Heart left ventricle (tissue), 16 donors: ENCODE measurements at regions not wholly inside any gene's neighbourhood (a gene's known extent, or its start where the extent isn't known, plus 50 kb on each side); places are given as distances from the start of the nearest gene placed in this dataset.

Experiments used
- ATAC-seq, 4 donors: fragments of 200-7000 bp; cut with Tn5 transposase; one replicate each; pipeline ENCODE4 v1.9.1; 2020 to 2022; ENCODE audit warnings: moderate library complexity in 4 of 4, mild to moderate bottlenecking in 3 of 4, moderate number of reproducible peaks in 1 of 4
- DNase-seq, 5 donors: peaks; one replicate each; pipeline ENCODE4 v3.0.0-alpha.2; 2020
- H3K27ac ChIP-seq, 12 donors: fragments of 200-600 bp; sonication (generic) in 4 of 12; one replicate each; pipeline versions ENCODE4 v1.5.0 to v1.8.0; 2016 to 2022; ENCODE audit warnings: mild to moderate bottlenecking in 2 of 12
- H3K27me3 ChIP-seq, 9 donors: fragments of 200-600 bp; sonication (generic) in 2 of 9; one replicate each; pipeline versions ENCODE4 v1.5.1 to v1.8.0; 2016 to 2022; ENCODE audit warnings: mild to moderate bottlenecking in 3 of 9
- H3K36me3 ChIP-seq, 9 donors: fragments of 200-600 bp; sonication (generic) in 2 of 9; one replicate each; pipeline versions ENCODE4 v1.5.0 to v1.8.0; 2018 to 2022; ENCODE audit warnings: mild to moderate bottlenecking in 2 of 9
- H3K4me1 ChIP-seq, 12 donors: fragments of 200-600 bp; sonication (generic) in 4 of 12; one replicate each; pipeline versions ENCODE4 v1.5.0 to v1.8.0; 2016 to 2022; ENCODE audit warnings: mild to moderate bottlenecking in 3 of 12
- H3K4me3 ChIP-seq, 12 donors: fragments of 200-600 bp; sonication (generic) in 4 of 12; one replicate each; pipeline versions ENCODE4 v1.5.0 to v1.8.0; 2017 to 2022; ENCODE audit warnings: mild to moderate bottlenecking in 9 of 12, moderate library complexity in 4 of 12
- H3K9me3 ChIP-seq, 12 donors: fragments of 200-600 bp; sonication (generic) in 4 of 12; one replicate each; pipeline versions ENCODE4 v1.5.0 to v1.8.0; 2016 to 2022; ENCODE audit warnings: mild to moderate bottlenecking in 1 of 12
- POLR2A ChIP-seq, 2 donors: fragments of 450-650 bp; IDR thresholded peaks; one replicate each; pipeline ENCODE4 v1.6.1; 2017; ENCODE audit warnings: antibody characterized with exemption in 2 of 2, mild to moderate bottlenecking in 2 of 2, moderate library complexity in 2 of 2
- WGBS, 4 donors: extraction: QIAGEN DNeasy Blood & Tissue Kit in 2 of 4; methylation state at CpG; one replicate each; pipeline versions ENCODE4 v1.1.5 to v1.1.7; 2013 to 2018; 5-methylcytosine and 5-hydroxymethylcytosine counted together
- intact Hi-C, 10 donors: fragments of 100-400 bp; cut with DNase I; formaldehyde crosslinking; loops; one replicate each; pipeline versions ENCODE4 v1.11.1 to v1.14.2; 2022
- TF ChIP-seq, protein P1 (sequence below), 12 donors: fragments of 200-600 bp; sonication (generic) in 4 of 12; IDR thresholded peaks; one replicate each; pipeline versions ENCODE4 v1.5.0 to v1.8.0; 2018 to 2022; ENCODE audit warnings: antibody characterized with exemption in 12 of 12, mild to moderate bottlenecking in 5 of 12
- donor health status: ischemic (EF 13 %, LVEDD 7.1; RV severe dilation, severe dysfunction).
- donor health status: healthy with polysubstance abuse.
- donor health status: DM: no; HTN: yes; CAD: no.
- donor health status: DM: no; HTN: no; CAD: no.
- donor health status: ischemic (EF 25% LVEDD 6.9; RV normal size, moderate dysfunction).
- donor health status: ischemic (EF 25% LVEDD 5.7; RV mildly dilated, moderate dysfunction).
- donor health status: healthy.
- donor health status: DM: yes; HTN: yes; CAD: no.
- donor health status: ischemic (EF 35%, LVEDD 5.7; RV mildly dilated, moderate dysfunction).
- donor health status: nonischemic (EF 11% LVEDD 7.7; RV severe dilation, severe dysfunction).
- donor health status: DM: yes; HTN: yes; CAD: no.
- donor health status: PGD.
- donor health status: ischemic (EF 29% LVEDD 5.4; RV normal size, mild dysfunction).
- donor health status: nonischemic (EF 23%, LVEDD 6.1; RV moderate dilation, normal function).

DNA sequence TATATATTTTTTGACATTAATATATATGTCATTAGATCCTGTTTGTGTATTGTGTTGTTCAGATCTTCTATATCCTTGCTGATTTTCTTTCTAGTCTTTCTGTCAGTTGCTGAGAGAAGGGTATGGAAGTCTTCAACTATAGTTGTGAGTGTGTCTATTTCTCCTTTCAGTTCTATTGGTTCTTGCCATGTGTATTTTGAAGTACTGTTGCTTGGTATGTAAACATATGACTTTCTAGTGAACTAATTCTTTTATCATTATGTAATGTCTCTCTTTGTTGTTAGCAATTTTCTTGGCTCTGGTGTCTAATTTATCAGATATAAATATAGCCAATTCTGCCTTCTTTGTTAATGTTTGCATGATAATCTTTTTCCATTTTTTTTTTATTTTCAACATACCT, 84.3 kb upstream of the CAST start:
- H3K4me1 ChIP-seq: no peaks in the 10 kb centered on the region
- no peak overlapping the region for H3K27ac ChIP-seq
- TF ChIP-seq, protein P1, sequence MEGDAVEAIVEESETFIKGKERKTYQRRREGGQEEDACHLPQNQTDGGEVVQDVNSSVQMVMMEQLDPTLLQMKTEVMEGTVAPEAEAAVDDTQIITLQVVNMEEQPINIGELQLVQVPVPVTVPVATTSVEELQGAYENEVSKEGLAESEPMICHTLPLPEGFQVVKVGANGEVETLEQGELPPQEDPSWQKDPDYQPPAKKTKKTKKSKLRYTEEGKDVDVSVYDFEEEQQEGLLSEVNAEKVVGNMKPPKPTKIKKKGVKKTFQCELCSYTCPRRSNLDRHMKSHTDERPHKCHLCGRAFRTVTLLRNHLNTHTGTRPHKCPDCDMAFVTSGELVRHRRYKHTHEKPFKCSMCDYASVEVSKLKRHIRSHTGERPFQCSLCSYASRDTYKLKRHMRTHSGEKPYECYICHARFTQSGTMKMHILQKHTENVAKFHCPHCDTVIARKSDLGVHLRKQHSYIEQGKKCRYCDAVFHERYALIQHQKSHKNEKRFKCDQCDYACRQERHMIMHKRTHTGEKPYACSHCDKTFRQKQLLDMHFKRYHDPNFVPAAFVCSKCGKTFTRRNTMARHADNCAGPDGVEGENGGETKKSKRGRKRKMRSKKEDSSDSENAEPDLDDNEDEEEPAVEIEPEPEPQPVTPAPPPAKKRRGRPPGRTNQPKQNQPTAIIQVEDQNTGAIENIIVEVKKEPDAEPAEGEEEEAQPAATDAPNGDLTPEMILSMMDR (IDR thresholded peaks at IDR 0.05): no peak
- TF ChIP-seq POLR2A (IDR thresholded peaks at IDR 0.05): no peak
- H3K36me3 ChIP-seq: no peaks in the 10 kb centered on the region
- H3K9me3 ChIP-seq: no peaks in the 10 kb centered on the region
- no peak overlapping the region for H3K4me3 ChIP-seq
- intact Hi-C loops: no loop called here
- DNase-seq (no peak), ATAC-seq (no peak)
- H3K27me3 ChIP-seq: no peaks in the 10 kb centered on the region

DNA sequence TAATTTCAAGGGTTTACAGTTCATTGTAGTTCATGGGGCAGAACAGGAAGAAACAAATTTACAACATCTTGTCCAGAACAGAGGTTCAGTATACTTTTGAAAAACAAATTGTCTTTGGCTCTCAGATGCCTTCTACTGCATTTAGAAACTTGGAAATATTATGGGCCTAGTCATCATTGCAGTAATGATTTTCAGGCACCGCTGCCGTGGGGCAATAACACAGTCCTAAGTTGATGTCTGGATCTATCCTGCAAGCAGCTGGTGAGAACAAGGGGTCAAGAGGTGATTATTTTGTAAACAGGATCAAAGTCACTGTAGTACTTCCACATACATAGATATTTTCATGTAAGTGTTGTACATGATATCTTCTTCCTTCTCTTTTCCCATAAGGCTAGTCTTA, 82.5 kb upstream of the CAST start:
- intact Hi-C loops: no loop called here
- no peaks in the 10 kb centered on the region for H3K27me3 ChIP-seq
- no peak overlapping the region for H3K4me3 ChIP-seq
- TF ChIP-seq, protein P1 (IDR thresholded peaks at IDR 0.05): no peak
- no peak for TF ChIP-seq POLR2A (IDR thresholded peaks at IDR 0.05)
- peaks cover 0 to 4% (median 0%) of the 10 kb centered on the region in 12 donors for H3K4me1 ChIP-seq
- ATAC-seq (no peak), DNase-seq (no peak)
- H3K27ac ChIP-seq: no peak overlapping the region
- no peaks in the 10 kb centered on the region for H3K9me3 ChIP-seq
- H3K36me3 ChIP-seq: no peaks in the 10 kb centered on the region
- WGBS, 4 donors: 89 to 94% (median 92%) methylated on average over 2 of the region's 2 CpGs

DNA sequence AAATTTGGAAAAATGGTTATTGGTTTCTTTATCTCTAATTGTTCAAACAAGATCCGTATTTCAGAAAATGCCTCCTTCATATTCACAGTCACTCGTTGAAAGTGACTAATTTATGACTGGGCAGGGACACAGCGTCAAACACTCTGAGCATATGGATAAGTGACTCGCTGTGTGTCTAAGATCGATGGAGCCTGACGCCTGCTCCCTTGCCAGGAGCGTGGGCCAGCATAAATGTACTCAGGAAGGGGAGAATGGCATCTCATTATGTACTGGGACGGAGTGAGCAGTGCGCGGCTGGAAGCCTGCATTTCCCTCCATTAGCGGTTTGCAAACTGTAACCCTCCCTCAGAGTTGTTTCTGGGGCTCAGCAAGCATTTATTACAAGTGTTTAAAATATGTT, 79.8 kb upstream of the CAST start:
- Histone ChIP-seq H3K27ac (no peak overlapping the region), H3K4me3 (no peak overlapping the region), H3K4me1 (peaks cover 0 to 7% (median 0%) of the 10 kb centered on the region in 12 donors), H3K36me3 (no peaks in the 10 kb centered on the region), H3K9me3 (no peaks in the 10 kb centered on the region), H3K27me3 (no peaks in the 10 kb centered on the region)
- TF ChIP-seq, protein P1 (IDR thresholded peaks at IDR 0.05): no peak
- TF ChIP-seq POLR2A (IDR thresholded peaks at IDR 0.05): no peak
- DNase-seq: no peak
- 84 to 88% (median 85%) methylated on average over 11 of the region's 11 CpGs for WGBS, 4 donors
- no peak for ATAC-seq
- intact Hi-C loops: no loop called here

DNA sequence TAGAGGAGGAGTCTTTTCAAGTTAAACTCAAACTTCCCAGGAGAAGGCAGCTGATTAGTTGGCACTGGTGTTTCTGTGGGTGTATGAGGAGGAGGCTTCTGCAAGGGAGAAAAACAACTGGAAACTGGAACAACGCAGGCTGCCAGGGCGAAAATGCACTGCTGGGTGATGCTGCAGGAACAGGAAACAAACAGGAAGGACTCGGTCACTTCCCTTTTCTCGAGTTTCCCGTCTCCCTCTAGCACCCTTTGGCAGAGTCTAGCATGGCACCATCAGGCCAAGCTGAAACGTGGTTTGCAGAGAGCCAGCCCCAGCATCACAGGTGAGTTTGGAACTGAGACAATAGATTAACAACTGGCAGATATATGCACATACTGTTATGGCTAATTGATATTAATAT, 77.5 kb upstream of the CAST start:
- DNase-seq: peak in 2 of 5 donors; percentile 20 to 30
- Histone ChIP-seq H3K36me3 (no peaks in the 10 kb centered on the region), H3K4me3 (no peak overlapping the region), H3K27me3 (peaks cover 0 to 3% (median 0%) of the 10 kb centered on the region in 9 donors), H3K4me1 (peaks cover 0 to 7% (median 0%) of the 10 kb centered on the region in 12 donors), H3K27ac (no peak overlapping the region), H3K9me3 (no peaks in the 10 kb centered on the region)
- intact Hi-C loops: no loop called here
- 52 to 61% (median 53%) methylated on average over 6 of the region's 6 CpGs for WGBS, 4 donors
- peak in 3 of 4 donors; percentile 18 to 34 (median 24) for ATAC-seq
- TF ChIP-seq POLR2A (IDR thresholded peaks at IDR 0.05): no peak
- TF ChIP-seq, protein P1 (IDR thresholded peaks at IDR 0.05): no peak
